Jurkat, Clone E6-1 (cell line): ENCODE measurements at regions not wholly inside any gene's neighbourhood (a gene's known extent, or its start where the extent isn't known, plus 50 kb on each side); places are given as distances from the start of the nearest gene placed in this dataset.
"Not testable (repeated sequence)": the region's sequence is repeated elsewhere in the genome, so short reads cannot be mapped to it uniquely, and the experiment has no call there.

ENCODE experiments used
- DNase-seq: peaks from one replicate; pipeline ENCODE4 v3.0.0-alpha.2; 2011; ENCODE audit warnings: low read depth, low spot score
- H3K4me3 ChIP-seq: 2 replicates; pipeline ENCODE4 v1.5.1; 2011; ENCODE audit warnings: mild to moderate bottlenecking, low read length, control low read depth, moderate library complexity

- no peak for DNase-seq
- no peak overlapping the region for H3K4me3 ChIP-seq
Observed at GRCh38 chr16:29231244-29231643, 175.3 kb downstream of the NPIPB11 start.

GRCh38 chr16:29230671-29231096, 175.8 kb downstream of the NPIPB11 start:
- no peak overlapping the region for H3K4me3 ChIP-seq
- no peak for DNase-seq

GRCh38 chr16:29230006-29230668, 176.4 kb downstream of the NPIPB11 start:
- H3K4me3 ChIP-seq, DNase-seq: not testable (repeated sequence)

DNA sequence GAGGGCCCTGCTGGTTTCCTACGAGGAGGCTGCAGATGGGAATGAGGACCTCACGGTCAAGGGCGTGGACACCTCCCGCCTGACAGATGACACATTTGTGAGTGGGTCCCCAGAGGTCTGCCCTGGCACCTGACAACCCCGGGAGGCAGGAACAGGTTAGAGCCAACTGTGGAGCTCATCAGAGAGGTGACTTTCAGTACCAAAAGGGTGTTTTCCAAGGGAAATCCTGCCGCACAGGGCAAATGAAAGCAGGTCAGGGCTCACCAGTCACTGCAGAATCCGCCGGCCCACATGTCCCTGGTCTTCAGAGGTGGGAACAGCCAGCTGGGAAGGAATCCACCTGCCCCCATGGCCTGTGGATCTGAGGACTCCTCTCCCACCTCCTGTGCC, 176.9 kb downstream of the NPIPB11 start:
- not testable (repeated sequence) for DNase-seq, H3K4me3 ChIP-seq

DNA sequence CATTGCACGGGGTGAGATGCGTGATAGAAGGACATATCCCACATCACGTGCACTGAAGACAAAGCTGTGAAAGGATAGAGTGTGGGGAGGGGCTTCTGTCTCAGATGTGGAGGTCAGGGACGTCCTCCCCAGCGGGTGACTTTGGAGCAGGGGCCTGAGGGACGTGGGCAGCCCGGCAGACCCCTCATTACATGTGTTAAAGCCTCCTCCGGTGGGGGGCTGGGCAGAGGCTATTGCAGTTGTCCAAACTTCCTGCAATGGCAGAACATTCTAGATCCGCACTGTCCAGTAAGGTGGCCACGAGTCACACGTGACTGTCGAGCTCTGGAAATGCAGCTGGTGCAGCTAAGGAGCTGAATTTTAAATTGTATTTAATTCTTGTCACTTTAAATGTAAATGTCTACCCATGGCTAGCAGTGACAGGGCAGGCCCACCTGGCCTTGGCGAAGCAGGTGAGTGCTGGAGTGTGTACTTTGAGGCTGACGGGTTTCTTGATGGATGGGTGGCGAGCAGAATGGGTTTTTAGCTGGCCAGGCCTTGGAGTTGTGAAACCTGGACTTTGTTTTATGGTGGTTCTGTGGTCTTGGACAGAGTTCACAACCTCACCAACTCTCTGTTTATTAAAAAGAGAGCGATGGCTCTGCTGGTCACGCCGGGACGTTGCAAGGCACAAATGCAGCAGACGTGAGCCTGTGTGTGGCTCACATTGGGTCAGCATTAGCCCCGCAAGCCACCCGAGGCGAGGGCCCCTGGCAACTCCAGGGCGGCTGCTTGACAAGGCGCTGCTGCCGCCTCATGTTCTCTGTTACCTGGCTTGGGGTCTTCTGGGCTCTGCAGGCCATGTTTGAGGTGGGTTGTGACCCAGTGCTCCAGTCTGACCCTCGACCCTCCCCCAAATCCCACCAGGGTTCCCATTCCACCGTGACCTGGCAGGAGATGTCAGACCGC, 177.6 kb downstream of the NPIPB11 start:
- not testable (repeated sequence) for H3K4me3 ChIP-seq, DNase-seq

- not testable (repeated sequence) for H3K4me3 ChIP-seq
- peak; percentile 66 for DNase-seq
Observed at GRCh38 chr16:29227751-29228663, 178.5 kb downstream of the NPIPB11 start.

DNA sequence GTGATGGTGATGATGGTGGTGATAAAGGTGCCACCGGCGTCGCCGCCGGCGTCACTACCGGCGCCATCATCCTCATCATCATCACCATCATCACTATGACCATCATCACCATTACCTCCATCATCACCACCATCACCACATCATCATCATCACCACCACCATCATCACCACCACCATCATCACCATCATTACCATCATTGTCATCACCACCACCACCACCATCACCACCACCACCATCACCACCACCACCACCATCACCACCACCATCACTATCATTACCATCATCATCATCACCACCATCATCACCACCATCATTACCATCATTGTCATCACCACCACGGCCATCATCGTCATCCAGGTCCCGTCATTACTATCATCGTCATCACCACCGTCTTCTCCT, 179.7 kb downstream of the NPIPB11 start:
- H3K4me3 ChIP-seq: no peak overlapping the region
- DNase-seq: no peak

- H3K4me3 ChIP-seq, DNase-seq: not testable (repeated sequence)
Observed at GRCh38 chr16:29224675-29225074, 181.8 kb downstream of the NPIPB11 start.

- H3K4me3 ChIP-seq, DNase-seq: not testable (repeated sequence)
Observed at GRCh38 chr16:29222615-29223014, 183.9 kb downstream of the NPIPB11 start.

DNA sequence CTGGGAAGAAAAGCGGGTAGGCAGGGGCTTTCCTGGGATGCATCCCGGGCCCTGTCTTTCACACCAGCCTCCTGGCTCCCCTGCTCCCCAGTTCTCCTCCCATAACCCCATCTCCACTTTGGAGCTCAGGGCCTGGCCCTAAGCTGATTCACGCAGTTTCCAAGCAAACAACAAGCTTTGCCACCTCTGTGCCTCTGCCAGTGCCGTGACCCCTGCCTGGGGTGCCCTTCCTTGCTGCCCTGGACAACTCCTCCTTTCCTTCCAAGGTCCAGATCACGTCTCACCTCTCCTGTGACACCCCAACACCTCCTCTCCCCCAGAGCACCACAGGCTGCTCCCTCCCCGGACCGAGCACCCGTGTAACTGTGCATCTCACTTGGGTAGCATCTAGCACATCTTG, 184.5 kb downstream of the NPIPB11 start:
- H3K4me3 ChIP-seq, DNase-seq: not testable (repeated sequence)

- not testable (repeated sequence) for DNase-seq
Observed at GRCh38 chr16:29221281-29221955, 185.1 kb downstream of the NPIPB11 start.

GRCh38 chr16:29220647-29221191, 185.8 kb downstream of the NPIPB11 start:
- not testable (repeated sequence) for H3K4me3 ChIP-seq, DNase-seq

More at GRCh38 chr16:29221281-29221955, 185.1 kb downstream of the NPIPB11 start:
- not testable (repeated sequence) for H3K4me3 ChIP-seq

DNA sequence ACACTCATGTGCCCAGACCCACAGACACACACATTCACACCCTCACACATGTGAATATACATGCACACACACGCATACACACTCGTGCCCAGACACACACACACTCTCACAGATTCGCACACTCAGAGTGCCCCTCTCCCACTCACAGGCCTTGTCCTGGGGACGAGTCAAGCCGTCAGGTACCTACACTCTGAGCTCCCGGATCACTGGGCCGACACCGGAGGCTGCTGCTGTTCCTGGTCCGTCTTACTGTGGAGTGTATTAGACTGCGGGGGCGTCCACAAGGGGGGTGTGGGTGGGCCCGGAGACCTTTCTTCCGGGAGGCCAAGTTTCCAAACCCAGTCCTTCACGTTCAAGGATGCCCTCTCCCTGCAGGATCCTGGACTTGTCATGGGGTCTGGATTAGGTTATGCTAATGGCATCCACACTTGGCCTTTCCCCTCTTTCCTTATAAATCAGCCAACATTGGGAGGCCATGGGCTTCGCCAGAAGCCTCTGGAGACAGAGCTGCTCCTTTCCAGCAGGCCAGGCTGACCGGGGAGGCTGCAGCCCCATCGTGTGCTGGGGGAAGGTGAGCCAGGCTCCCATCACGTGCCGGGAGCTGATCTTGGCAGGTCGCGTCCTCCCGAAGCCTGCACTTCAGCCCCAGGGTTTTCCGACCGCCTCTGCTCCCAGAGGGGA, 186.4 kb downstream of the NPIPB11 start:
- not testable (repeated sequence) for H3K4me3 ChIP-seq, DNase-seq

DNA sequence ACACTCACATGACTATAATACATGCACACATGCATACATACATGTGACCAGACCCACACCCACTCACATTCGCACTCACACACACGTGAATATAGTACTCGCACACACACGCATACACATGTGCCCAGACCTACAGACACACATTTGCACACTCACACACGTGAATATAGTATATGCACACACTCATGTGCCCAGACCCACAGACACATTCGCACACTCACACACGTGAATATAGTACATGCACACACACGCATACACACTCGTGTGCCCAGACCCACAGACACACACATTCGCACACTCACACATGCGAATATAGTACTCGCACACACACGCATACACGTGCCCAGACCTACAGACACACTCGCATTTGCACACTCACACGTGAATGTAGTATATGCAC, 186.9 kb downstream of the NPIPB11 start:
- not testable (repeated sequence) for H3K4me3 ChIP-seq, DNase-seq

- DNase-seq, H3K4me3 ChIP-seq: not testable (repeated sequence)
Observed at GRCh38 chr16:29218649-29219048, 187.9 kb downstream of the NPIPB11 start.

GRCh38 chr16:29218171-29218570, 188.3 kb downstream of the NPIPB11 start:
- not testable (repeated sequence) for DNase-seq, H3K4me3 ChIP-seq

DNA sequence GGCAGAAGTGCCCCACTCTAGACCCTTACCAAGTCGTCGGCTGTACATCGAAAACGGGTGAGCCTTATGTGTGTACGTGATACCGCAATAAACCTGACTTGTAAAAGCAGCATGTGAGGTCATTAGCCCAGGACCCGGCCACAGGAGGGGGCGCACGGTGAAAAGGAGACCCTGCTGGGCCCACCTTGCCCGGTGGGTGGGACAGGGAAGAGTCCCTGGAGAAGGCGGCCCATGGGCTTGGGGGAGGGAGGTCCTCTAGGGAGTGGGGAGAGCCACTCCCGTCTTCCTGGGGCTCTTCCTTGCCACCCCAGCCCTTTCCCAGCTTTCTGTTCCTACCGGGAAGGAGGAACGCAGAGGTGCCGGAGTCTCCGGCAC, 188.8 kb downstream of the NPIPB11 start:
- not testable (repeated sequence) for DNase-seq, H3K4me3 ChIP-seq
